ENCODE measurements at regions not wholly inside any gene's neighbourhood (a gene's known extent, or its start where the extent isn't known, plus 50 kb on each side); places are given as distances from the start of the nearest gene placed in this dataset.

GRCh38 chr2:185227391-185227790 lies 511.2 kb upstream of the FSIP2 start:
- ATAC-seq (no peak), DNase-seq (ENCODE audit: low spot score) (no peak)
- H3K27ac Mint-ChIP-seq: no peak overlapping the region
- H3K4me3 Mint-ChIP-seq: no peak overlapping the region
- H3K27me3 Mint-ChIP-seq (ENCODE audit: low read depth): no peaks in the 10 kb centered on the region
- H3K4me1 Mint-ChIP-seq: no peaks in the 10 kb centered on the region
- no peaks in the 10 kb centered on the region for H3K36me3 Mint-ChIP-seq
- ChIA-PET CTCF (no interaction called here), POLR2A (no interaction called here)
- no peak for TF ChIP-seq ZNF232 (CRISPR knock-in tag; IDR thresholded peaks at IDR 0.05)
- no peak for TF ChIP-seq STAT6 (CRISPR knock-in tag; conservative IDR thresholded peaks at IDR 0.05; ENCODE audit: low read depth)
- TF ChIP-seq TP53 (CRISPR knock-in tag; IDR thresholded peaks at IDR 0.05): no peak
- TF ChIP-seq SP1 (CRISPR knock-in tag; conservative IDR thresholded peaks at IDR 0.05): no peak
- no peak for TF ChIP-seq ATF2 (CRISPR knock-in tag; IDR thresholded peaks at IDR 0.05; ENCODE audit: borderline replicate concordance, low read depth)
- TF ChIP-seq ATF3 (CRISPR knock-in tag; conservative IDR thresholded peaks at IDR 0.05): no peak
- no peak for TF ChIP-seq NFATC4 (CRISPR knock-in tag; IDR thresholded peaks at IDR 0.05)
- TF ChIP-seq MAX (CRISPR knock-in tag; IDR thresholded peaks at IDR 0.05): no peak
- TF ChIP-seq ZNF512 (CRISPR knock-in tag; IDR thresholded peaks at IDR 0.05; ENCODE audit: borderline replicate concordance): no peak
- TF ChIP-seq ESRRA (CRISPR knock-in tag; IDR thresholded peaks at IDR 0.05; ENCODE audit: borderline replicate concordance): no peak
- no peak for TF ChIP-seq ERG (CRISPR knock-in tag; IDR thresholded peaks at IDR 0.05)
- TF ChIP-seq CREM (CRISPR knock-in tag; IDR thresholded peaks at IDR 0.05): no peak
- no peak for TF ChIP-seq ETV6 (CRISPR knock-in tag; IDR thresholded peaks at IDR 0.05)
- TF ChIP-seq ZNF317 (CRISPR knock-in tag; IDR thresholded peaks at IDR 0.05; ENCODE audit: borderline replicate concordance, low read depth): no peak
- H3K9me3 Mint-ChIP-seq: peaks cover 5% of the 10 kb centered on the region; the same call in 1 of the 2 replicates

GRCh38 chr2:185239491-185239890 lies 499.1 kb upstream of the FSIP2 start:
- DNase-seq (ENCODE audit: low spot score) (no peak), ATAC-seq (no peak)
- no peak overlapping the region for H3K27ac Mint-ChIP-seq
- no peak overlapping the region for H3K4me3 Mint-ChIP-seq
- TF ChIP-seq ATF1 (CRISPR knock-in tag; IDR thresholded peaks at IDR 0.05) (no peak), FOXJ3 (CRISPR knock-in tag; IDR thresholded peaks at IDR 0.05; ENCODE audit: borderline replicate concordance) (no peak), ZSCAN18 (CRISPR knock-in tag; IDR thresholded peaks at IDR 0.05) (no peak), SOX15 (CRISPR knock-in tag; IDR thresholded peaks at IDR 0.05) (no peak), IRF1 (CRISPR knock-in tag; IDR thresholded peaks at IDR 0.05) (no peak), RORB (CRISPR knock-in tag; IDR thresholded peaks at IDR 0.05) (no peak)
- no peaks in the 10 kb centered on the region for H3K4me1 Mint-ChIP-seq
- POLR2A ChIA-PET: no interaction called here
- no peaks in the 10 kb centered on the region for H3K27me3 Mint-ChIP-seq (ENCODE audit: low read depth)
- CTCF ChIA-PET: no interaction called here
- peaks cover 25% of the 10 kb centered on the region for H3K9me3 Mint-ChIP-seq
- H3K36me3 Mint-ChIP-seq: peaks cover 14% of the 10 kb centered on the region
